Common myeloid progenitor, CD34-positive (primary cell): ENCODE measurements at regions not wholly inside any gene's neighbourhood (a gene's known extent, or its start where the extent isn't known, plus 50 kb on each side); places are given as distances from the start of the nearest gene placed in this dataset.
"Not testable (repeated sequence)": the region's sequence is repeated elsewhere in the genome, so short reads cannot be mapped to it uniquely, and the experiment has no call there.

Source experiments
- CTCF ChIA-PET: fragments of 350-600 bp; sonication (Branson Sonifier 250); formaldehyde crosslinking; loops from one replicate; lab custom pipeline; 2021; ENCODE audit warnings: antibody characterized with exemption; lab: Charles Lee
- POLR2A ChIA-PET: fragments of 350-600 bp; sonication (Branson Sonifier 250); formaldehyde crosslinking; loops from one replicate; lab custom pipeline; 2021; ENCODE audit warnings: antibody characterized with exemption; lab: Charles Lee
- DNase-seq, 3 donors: peaks; one replicate each; pipeline versions ENCODE4 v3.0.0 to v3.0.0-alpha.2; 2013
- H3K27ac ChIP-seq, 2 experiments: 1 replicate in 1 of 2; 2 replicates in 1 of 2; pipeline ENCODE4 v1.7.0; 2013; ENCODE audit warnings: inconsistent platforms in 2 of 2, low read length in 2 of 2, mild to moderate bottlenecking in 2 of 2, low read depth in 1 of 2, moderate library complexity in 1 of 2; ENCODE audit not compliant: severe bottlenecking in 2 of 2, insufficient read depth in 1 of 2, poor library complexity in 1 of 2
- H3K27me3 ChIP-seq, 5 experiments: replicated peaks in 2 of 5; 1 replicate in 3 of 5; 2 replicates in 2 of 5; pipeline versions ENCODE4 v1.6.1 to v1.7.0; 2013; ENCODE audit warnings: low read length in 4 of 5, mild to moderate bottlenecking in 2 of 5, moderate library complexity in 2 of 5, inconsistent platforms in 1 of 5; ENCODE audit not compliant: insufficient read depth in 5 of 5, control insufficient read depth in 4 of 5
- H3K36me3 ChIP-seq, 4 experiments: 1 replicate in 2 of 4; 2 replicates in 2 of 4; pipeline versions ENCODE4 v1.6.1 to v1.7.0; 2013; ENCODE audit warnings: low read length in 3 of 4, control low read depth in 1 of 4, mild to moderate bottlenecking in 1 of 4; ENCODE audit not compliant: control insufficient read depth in 4 of 4, insufficient read depth in 4 of 4
- H3K4me1 ChIP-seq, 4 experiments: 1 replicate in 3 of 4; 2 replicates in 1 of 4; pipeline versions ENCODE4 v1.6.1 to v1.7.1; 2013; ENCODE audit warnings: low read length in 3 of 4, mild to moderate bottlenecking in 3 of 4, control low read depth in 1 of 4, inconsistent platforms in 1 of 4, moderate library complexity in 1 of 4; ENCODE audit not compliant: control insufficient read depth in 4 of 4, insufficient read depth in 4 of 4; ENCODE audit errors: control extremely low read depth in 1 of 4
- H3K4me3 ChIP-seq, 7 experiments: 1 replicate in 4 of 7; 2 replicates in 3 of 7; pipeline versions ENCODE4 v1.5.1 to v1.7.0; 2013; ENCODE audit warnings: mild to moderate bottlenecking in 7 of 7, low read length in 6 of 7, moderate library complexity in 6 of 7, inconsistent platforms in 2 of 7, low read depth in 2 of 7, control low read depth in 1 of 7; ENCODE audit not compliant: insufficient read depth in 4 of 7, control insufficient read depth in 1 of 7; ENCODE audit errors: extremely low read depth in 1 of 7
- H3K9me3 ChIP-seq, 5 experiments: 1 replicate in 4 of 5; 2 replicates in 1 of 5; pipeline versions ENCODE4 v1.6.1 to v1.7.1; 2013; ENCODE audit warnings: low read length in 4 of 5, mild to moderate bottlenecking in 2 of 5, inconsistent platforms in 1 of 5, low read depth in 1 of 5, moderate library complexity in 1 of 5; ENCODE audit not compliant: control insufficient read depth in 4 of 5, insufficient read depth in 2 of 5; ENCODE audit errors: control extremely low read depth in 1 of 5
- WGBS: methylation state at CpG from one replicate; pipeline ENCODE4 v1.1.5; 2013; ENCODE audit not compliant: insufficient coverage; 5-methylcytosine and 5-hydroxymethylcytosine counted together

DNA sequence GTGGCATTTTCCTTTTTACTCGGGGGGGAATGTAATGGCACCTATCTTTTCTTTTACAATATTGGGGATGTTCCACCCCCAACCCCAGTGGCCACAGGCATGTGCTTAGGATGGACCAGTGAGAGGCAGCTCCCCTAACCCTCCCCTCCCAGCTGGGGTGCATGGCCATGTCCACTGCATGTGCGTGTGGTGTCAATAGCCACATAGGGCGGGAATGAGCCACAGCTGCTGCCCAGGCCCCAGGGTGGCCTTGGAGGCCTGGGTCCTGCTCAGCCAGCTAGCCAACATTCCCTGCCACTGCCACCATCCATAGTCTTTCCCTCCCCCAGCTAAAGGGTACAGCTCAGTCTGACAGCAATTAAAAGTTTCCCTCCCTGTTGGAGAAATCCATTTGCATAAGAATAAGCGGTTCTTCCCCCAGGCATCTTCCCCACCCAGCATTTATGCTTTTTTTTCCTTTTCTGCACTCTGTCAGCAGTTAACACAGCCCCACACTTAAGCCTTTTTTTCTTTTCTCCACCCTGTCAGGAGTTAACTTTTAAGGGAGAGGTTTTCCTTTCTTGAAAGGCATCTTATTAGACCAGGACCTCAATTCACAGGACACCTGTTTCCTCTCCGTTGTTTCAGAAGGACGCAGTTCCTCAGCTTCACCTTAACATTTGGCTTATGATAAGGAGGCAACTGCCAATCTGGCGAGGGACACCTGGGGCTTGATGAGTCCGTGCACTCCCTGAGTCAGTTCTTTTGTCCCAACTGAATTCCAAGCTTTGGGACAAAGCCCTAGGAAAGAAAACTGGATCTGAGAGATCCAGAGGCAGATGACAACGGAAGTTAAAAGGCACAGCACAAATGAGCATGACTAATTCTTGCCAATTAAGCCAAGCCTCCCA lies 121.4 kb downstream of the TPBG start:
- H3K27me3 ChIP-seq: no peaks in the 10 kb centered on the region
- POLR2A ChIA-PET: no interaction called here
- H3K4me1 ChIP-seq: no peaks in the 10 kb centered on the region
- H3K27ac ChIP-seq: no peak overlapping the region
- H3K36me3 ChIP-seq: no peaks in the 10 kb centered on the region
- CTCF ChIA-PET: no interaction called here
- peaks cover 0 to 16% (median 5%) of the 10 kb centered on the region in 5 experiments for H3K9me3 ChIP-seq
- 86% methylated on average over 6 of the region's 9 CpGs for WGBS
- H3K4me3 ChIP-seq: no peak overlapping the region
- no peak for DNase-seq

DNA sequence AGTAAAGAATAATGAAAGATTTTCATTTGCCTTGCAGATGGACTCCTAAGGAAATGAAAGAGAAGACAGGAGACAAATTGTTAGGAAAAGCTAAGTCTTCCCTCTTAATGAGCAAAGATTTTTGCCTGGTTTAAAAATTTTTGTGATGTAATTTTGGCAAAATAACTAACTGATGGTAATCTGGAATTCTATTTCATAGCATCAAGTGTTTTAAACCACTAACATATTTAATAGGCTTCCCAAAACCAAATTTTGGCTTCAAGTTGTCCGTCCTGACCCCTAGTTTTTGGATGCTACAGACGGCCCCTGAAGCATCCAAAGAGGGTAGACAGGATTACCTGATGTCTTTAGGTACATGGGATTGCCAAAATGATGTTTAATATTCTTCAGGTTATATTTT lies 124.3 kb downstream of the TPBG start:
- POLR2A ChIA-PET: no interaction called here
- Histone ChIP-seq H3K9me3 (peaks cover 0 to 17% (median 5%) of the 10 kb centered on the region in 5 experiments), H3K27me3 (no peaks in the 10 kb centered on the region), H3K4me1 (no peaks in the 10 kb centered on the region), H3K4me3 (no peak overlapping the region), H3K36me3 (no peaks in the 10 kb centered on the region), H3K27ac (no peak overlapping the region)
- CTCF ChIA-PET: no interaction called here
- WGBS: no CpG with 5 or more reads among the region's 2 CpGs
- no peak for DNase-seq

DNA sequence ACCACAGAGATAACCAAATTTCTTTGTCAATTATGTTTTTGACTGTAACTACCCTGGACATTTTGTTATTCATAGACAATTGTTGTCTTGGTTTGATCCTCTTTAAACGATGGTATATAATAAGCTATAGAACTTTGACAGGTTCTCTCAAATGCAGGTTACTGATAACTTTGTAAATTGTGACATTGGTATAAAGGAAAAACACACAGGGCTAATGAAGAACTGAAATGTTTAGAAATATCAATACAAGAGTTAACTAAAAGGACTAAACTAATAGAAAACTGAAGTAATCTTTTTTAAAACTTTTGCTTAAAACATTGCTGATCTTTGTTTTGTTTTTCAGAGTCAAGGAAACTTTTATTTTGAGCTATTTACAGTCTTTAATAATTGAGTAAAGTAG lies 124.8 kb downstream of the TPBG start:
- Histone ChIP-seq H3K36me3 (no peaks in the 10 kb centered on the region), H3K27me3 (no peaks in the 10 kb centered on the region), H3K4me1 (no peaks in the 10 kb centered on the region), H3K4me3 (no peak overlapping the region), H3K9me3 (peaks cover 0 to 17% (median 5%) of the 10 kb centered on the region in 5 experiments), H3K27ac (no peak overlapping the region)
- no peak for DNase-seq
- POLR2A ChIA-PET: no interaction called here
- 88% methylated on average over 1 of the region's 1 CpG for WGBS
- CTCF ChIA-PET: no interaction called here

DNA sequence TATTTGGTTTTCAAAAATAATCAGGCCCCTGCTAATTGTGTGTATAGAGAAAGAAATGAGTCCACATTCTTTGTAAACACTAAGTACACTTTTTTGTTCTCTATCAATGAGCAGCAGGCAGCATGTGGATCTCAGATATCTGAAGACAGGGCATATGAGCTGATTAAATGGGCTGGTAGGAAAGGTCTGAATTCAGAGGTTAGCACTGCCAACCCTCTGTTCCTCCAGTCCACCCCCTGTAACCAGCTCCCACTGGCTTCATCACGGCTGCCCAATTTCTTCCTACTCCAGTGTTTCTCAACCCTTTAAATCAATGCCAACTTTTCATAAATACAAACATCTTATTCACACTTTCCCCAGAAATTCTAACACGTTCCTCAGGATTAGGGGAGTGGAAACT lies 128.5 kb downstream of the TPBG start:
- POLR2A ChIA-PET: no interaction called here
- Histone ChIP-seq H3K9me3 (peaks cover 0 to 10% (median 3%) of the 10 kb centered on the region in 5 experiments), H3K27me3 (no peaks in the 10 kb centered on the region), H3K4me3 (no peak overlapping the region), H3K27ac (no peak overlapping the region), H3K4me1 (no peaks in the 10 kb centered on the region), H3K36me3 (no peaks in the 10 kb centered on the region)
- WGBS: 86% methylated on average over 1 of the region's 2 CpGs
- CTCF ChIA-PET: no interaction called here
- DNase-seq: no peak

DNA sequence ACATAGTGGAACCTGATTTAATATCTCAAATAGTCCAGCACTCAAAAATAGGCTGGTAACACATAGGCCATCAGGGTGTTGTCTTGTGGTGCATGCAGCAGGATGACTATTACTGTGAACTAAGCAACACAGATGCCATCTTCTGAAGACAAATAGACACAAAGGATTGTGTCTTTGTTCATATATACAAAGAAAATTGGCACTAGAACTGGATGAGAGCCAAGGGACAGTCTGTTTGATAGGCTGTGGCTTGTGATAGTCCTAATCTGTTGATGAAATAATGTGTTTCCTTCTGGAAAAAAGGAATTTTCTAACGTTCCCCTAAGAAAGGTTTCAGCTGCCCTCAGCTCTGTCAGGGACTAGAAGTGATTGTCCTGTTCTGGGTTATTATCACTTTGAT lies 129.8 kb downstream of the TPBG start:
- H3K4me3 ChIP-seq: no peak overlapping the region
- H3K36me3 ChIP-seq: no peaks in the 10 kb centered on the region
- DNase-seq: no peak
- H3K9me3 ChIP-seq: peaks cover 0 to 10% (median 2%) of the 10 kb centered on the region in 5 experiments
- H3K27ac ChIP-seq: no peak overlapping the region
- no peaks in the 10 kb centered on the region for H3K4me1 ChIP-seq
- CTCF ChIA-PET: no interaction called here
- POLR2A ChIA-PET: no interaction called here
- no peaks in the 10 kb centered on the region for H3K27me3 ChIP-seq
- WGBS: 40% methylated on average over 1 of the region's 1 CpG

DNA sequence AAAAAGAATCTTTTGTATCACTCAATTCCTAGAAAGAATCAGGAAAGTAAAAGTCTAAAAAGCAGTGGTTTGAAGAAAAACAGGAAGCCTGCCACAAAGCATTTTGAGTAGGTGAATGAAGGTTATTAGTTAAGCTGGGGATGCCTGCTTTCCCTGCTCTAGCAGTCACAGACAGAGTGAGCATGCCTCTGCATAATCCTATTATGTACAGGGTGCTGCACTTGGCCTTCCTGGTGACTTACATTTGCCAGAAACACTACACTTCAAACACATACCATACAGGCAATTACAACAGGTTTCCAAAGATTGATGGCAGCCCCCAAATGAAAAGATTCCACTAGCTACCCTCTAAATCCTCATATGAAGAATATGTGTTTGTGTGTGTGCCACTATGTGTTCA lies 130.8 kb downstream of the TPBG start:
- Histone ChIP-seq H3K27ac (no peak overlapping the region), H3K9me3 (peaks cover 0 to 5% (median 0%) of the 10 kb centered on the region in 5 experiments), H3K27me3 (no peaks in the 10 kb centered on the region), H3K36me3 (no peaks in the 10 kb centered on the region), H3K4me3 (no peak overlapping the region), H3K4me1 (no peaks in the 10 kb centered on the region)
- DNase-seq: no peak
- ChIA-PET POLR2A (interaction anchor here (0.7 kb wide), 1 partner anchor 303 kb away, joined by 5 read pairs; no protein-coding TSS in a partner anchor), CTCF (no interaction called here)

DNA sequence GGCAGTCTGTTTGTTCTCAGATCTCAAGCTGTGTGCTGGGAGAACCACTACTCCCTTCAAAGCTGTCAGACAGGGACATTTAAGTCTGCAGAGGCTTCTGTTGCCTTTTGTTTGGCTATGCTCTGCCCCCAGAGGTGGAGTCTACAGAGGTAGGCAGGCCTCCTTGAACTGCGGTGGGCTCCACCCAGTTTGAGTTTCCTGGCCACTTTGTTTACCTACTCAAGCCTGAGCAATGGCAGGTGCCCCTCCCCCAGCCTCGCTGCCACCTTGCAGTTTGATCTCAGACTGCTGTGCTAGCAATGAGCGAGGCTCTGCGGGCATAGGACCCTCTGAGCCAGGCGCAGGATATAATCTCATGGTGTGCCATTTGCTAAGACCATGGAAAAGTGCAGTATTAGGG lies 138.3 kb downstream of the TPBG start:
- DNase-seq, H3K4me1 ChIP-seq, H3K27ac ChIP-seq, H3K27me3 ChIP-seq, H3K4me3 ChIP-seq, H3K36me3 ChIP-seq, CTCF ChIA-PET, H3K9me3 ChIP-seq, POLR2A ChIA-PET: not testable (repeated sequence)
- WGBS: 100% methylated on average over 4 of the region's 5 CpGs
